Heart right ventricle (tissue), 16 donors: ENCODE measurements at regions not wholly inside any gene's neighbourhood (a gene's known extent, or its start where the extent isn't known, plus 50 kb on each side); places are given as distances from the start of the nearest gene placed in this dataset.

Experiments
- ATAC-seq, 8 donors: fragments of 200-7000 bp; cut with Tn5 transposase; one replicate each; pipeline ENCODE4 v1.9.1; 2020; ENCODE audit warnings: mild to moderate bottlenecking in 8 of 8, moderate library complexity in 8 of 8, moderate number of reproducible peaks in 1 of 8
- DNase-seq, 2 donors: peaks; one replicate each; pipeline ENCODE4 v3.0.0-alpha.2; 2020
- H3K27ac ChIP-seq, 10 donors: fragments of 200-600 bp; sonication (generic) in 2 of 10; one replicate each; pipeline versions ENCODE4 v1.5.0 to v1.8.0; 2020 to 2022; ENCODE audit warnings: mild to moderate bottlenecking in 3 of 10
- H3K27me3 ChIP-seq, 7 donors: fragments of 200-600 bp; one replicate each; pipeline ENCODE4 v1.8.0; 2021 to 2022; ENCODE audit warnings: mild to moderate bottlenecking in 2 of 7
- H3K36me3 ChIP-seq, 9 donors: fragments of 200-600 bp; sonication (generic) in 1 of 9; one replicate each; pipeline versions ENCODE4 v1.5.0 to v1.8.0; 2020 to 2022; ENCODE audit warnings: mild to moderate bottlenecking in 2 of 9
- H3K4me1 ChIP-seq, 9 donors: fragments of 200-600 bp; sonication (generic) in 1 of 9; one replicate each; pipeline versions ENCODE4 v1.5.0 to v1.8.0; 2020 to 2022; ENCODE audit warnings: mild to moderate bottlenecking in 4 of 9
- H3K4me3 ChIP-seq, 10 donors: fragments of 200-600 bp; sonication (generic) in 2 of 10; one replicate each; pipeline versions ENCODE4 v1.5.0 to v1.8.0; 2020 to 2022; ENCODE audit warnings: mild to moderate bottlenecking in 7 of 10, moderate library complexity in 2 of 10
- H3K9me3 ChIP-seq, 11 donors: fragments of 200-600 bp in 10 of 11; sonication (generic) in 2 of 11; one replicate each; pipeline versions ENCODE4 v1.5.0 to v1.8.0; 2013 to 2022; ENCODE audit warnings: mild to moderate bottlenecking in 2 of 11, control low read depth in 1 of 11, moderate library complexity in 1 of 11
- CTCF ChIP-seq, 9 donors: fragments of 200-600 bp; sonication (generic) in 2 of 9; IDR thresholded peaks; one replicate each; pipeline versions ENCODE4 v1.5.0 to v1.8.0; 2021 to 2022; ENCODE audit warnings: antibody characterized with exemption in 9 of 9, mild to moderate bottlenecking in 5 of 9, moderate library complexity in 1 of 9
- WGBS, 2 donors: extraction: QIAGEN DNeasy Blood & Tissue Kit; methylation state at CpG; one replicate each; pipeline ENCODE4 v1.1.7; 2013; ENCODE audit warnings: inconsistent platforms in 1 of 2; 5-methylcytosine and 5-hydroxymethylcytosine counted together
- intact Hi-C, 10 donors: fragments of 100-400 bp; cut with DNase I; formaldehyde crosslinking; loops; one replicate each; pipeline versions ENCODE4 v1.11.1 to v1.14.2; 2022
- donor health status: Arrhythmogenic right ventricular cardiomyopathy.
- donor health status: ischemic (EF 13 %, LVEDD 7.1; RV severe dilation, severe dysfunction).
- donor health status: healthy with polysubstance abuse.
- donor health status: DM: no; HTN: yes; CAD: no.
- donor health status: DM: no; HTN: no; CAD: no.
- donor health status: ischemic (EF 25% LVEDD 6.9; RV normal size, moderate dysfunction).
- donor health status: ischemic (EF 25% LVEDD 5.7; RV mildly dilated, moderate dysfunction).
- donor health status: healthy.
- donor health status: DM: yes; HTN: yes; CAD: no.
- donor health status: Ischemic cardiomyopathy.
- donor health status: ischemic (EF 35%, LVEDD 5.7; RV mildly dilated, moderate dysfunction).
- donor health status: nonischemic (EF 11% LVEDD 7.7; RV severe dilation, severe dysfunction).
- donor health status: DM: yes; HTN: yes; CAD: no.
- donor health status: PGD.
- donor health status: ischemic (EF 29% LVEDD 5.4; RV normal size, mild dysfunction).
- donor health status: nonischemic (EF 23%, LVEDD 6.1; RV moderate dilation, normal function).

DNA sequence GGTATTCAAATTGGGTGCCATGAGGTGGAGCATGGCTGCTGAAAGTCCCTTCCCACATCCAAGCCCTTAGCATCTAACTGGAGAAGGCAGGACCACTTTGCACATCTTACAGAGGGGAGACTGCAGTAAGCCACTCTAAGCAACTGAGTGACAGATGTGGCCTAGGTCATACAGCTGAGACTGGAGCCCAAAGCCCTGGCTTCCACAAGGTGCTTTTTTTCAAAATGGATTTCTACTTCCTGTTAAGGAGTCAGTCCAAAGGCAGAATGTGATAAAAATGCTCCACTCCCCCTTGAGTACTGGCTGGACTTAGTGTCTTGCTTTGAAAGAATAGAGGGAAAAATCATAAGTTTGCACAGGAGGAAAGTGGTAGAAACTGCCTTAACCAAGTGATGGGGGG is 424.0 kb upstream of the SPRED2 start:
- intact Hi-C loops: no loop called here
- ATAC-seq (no peak), DNase-seq (no peak)
- Histone ChIP-seq H3K4me3 (no peak overlapping the region), H3K9me3 (no peaks in the 10 kb centered on the region), H3K27me3 (no peaks in the 10 kb centered on the region), H3K36me3 (no peaks in the 10 kb centered on the region), H3K4me1 (no peaks in the 10 kb centered on the region), H3K27ac (no peak overlapping the region)
- no peak for TF ChIP-seq CTCF (IDR thresholded peaks at IDR 0.05)

GRCh38 chr2:65850695-65851094 is 418.3 kb upstream of the SPRED2 start:
- no peaks in the 10 kb centered on the region for H3K4me1 ChIP-seq
- TF ChIP-seq CTCF (IDR thresholded peaks at IDR 0.05): no peak
- H3K27me3 ChIP-seq: peaks cover 0 to 3% (median 0%) of the 10 kb centered on the region in 7 donors
- no peak for ATAC-seq
- no peak for DNase-seq
- H3K36me3 ChIP-seq: no peaks in the 10 kb centered on the region
- intact Hi-C loops: no loop called here
- no peaks in the 10 kb centered on the region for H3K9me3 ChIP-seq
- H3K27ac ChIP-seq: no peak overlapping the region
- H3K4me3 ChIP-seq: no peak overlapping the region

DNA sequence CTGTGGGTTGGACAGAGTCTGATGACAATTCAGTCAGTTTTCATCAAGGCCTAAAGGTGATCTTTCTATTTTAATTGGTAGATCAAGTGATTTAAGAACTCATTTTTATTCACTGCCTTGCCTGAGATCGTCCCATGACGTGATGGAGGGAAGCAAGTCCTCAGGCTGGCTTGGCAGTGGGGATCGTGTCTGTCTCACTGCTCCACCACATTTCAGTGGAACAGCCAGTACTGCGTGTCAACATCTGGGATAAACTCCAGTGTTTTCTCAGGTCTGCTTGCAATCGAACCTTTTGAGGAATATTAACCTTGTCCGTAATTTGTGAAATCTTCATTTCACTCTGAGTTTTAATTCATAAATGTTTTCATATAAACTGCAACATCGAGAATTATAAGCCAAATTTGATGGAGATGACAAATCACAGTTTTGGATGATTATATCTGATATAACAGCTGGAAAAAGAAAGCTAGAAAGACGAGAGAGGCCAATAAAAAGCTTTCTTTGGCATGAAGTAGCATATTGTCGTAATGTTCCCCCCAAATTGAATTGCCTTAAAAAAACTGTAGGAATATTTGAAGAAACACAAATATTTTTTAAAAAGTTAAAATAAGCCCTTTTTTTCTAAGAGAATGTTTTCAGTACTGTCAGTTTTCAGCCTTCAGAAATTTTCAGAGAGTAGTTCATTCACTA is 414.7 kb upstream of the SPRED2 start:
- no peaks in the 10 kb centered on the region for H3K36me3 ChIP-seq
- H3K4me3 ChIP-seq: no peak overlapping the region
- DNase-seq: peak; percentile 17 to 32
- no peaks in the 10 kb centered on the region for H3K4me1 ChIP-seq
- TF ChIP-seq CTCF (IDR thresholded peaks at IDR 0.05): no peak
- ATAC-seq: peak in 5 of 8 donors; percentile 52 to 91 (median 60)
- peak overlapping the region in 1 of 10 donors; percentile 8 for H3K27ac ChIP-seq
- WGBS, 2 donors: 62 to 70% methylated on average over 9 of the region's 9 CpGs
- intact Hi-C loops: no loop called here
- H3K9me3 ChIP-seq: peaks cover 0 to 5% (median 0%) of the 10 kb centered on the region in 11 donors
- peaks cover 0 to 3% (median 0%) of the 10 kb centered on the region in 7 donors for H3K27me3 ChIP-seq

GRCh38 chr2:65845442-65846182 is 413.2 kb upstream of the SPRED2 start:
- intact Hi-C loops: no loop called here
- no peak overlapping the region for H3K4me3 ChIP-seq
- peaks cover 0 to 3% (median 0%) of the 10 kb centered on the region in 7 donors for H3K27me3 ChIP-seq
- H3K27ac ChIP-seq: no peak overlapping the region
- DNase-seq (no peak), ATAC-seq (no peak)
- WGBS, 2 donors: 69 to 73% methylated on average over 5 of the region's 5 CpGs
- H3K9me3 ChIP-seq: peaks cover 0 to 9% (median 0%) of the 10 kb centered on the region in 11 donors
- no peak for TF ChIP-seq CTCF (IDR thresholded peaks at IDR 0.05)
- no peaks in the 10 kb centered on the region for H3K36me3 ChIP-seq
- no peaks in the 10 kb centered on the region for H3K4me1 ChIP-seq
